HG03520 (cell line): ENCODE measurements at regions not wholly inside any gene's neighbourhood (a gene's known extent, or its start where the extent isn't known, plus 50 kb on each side); places are given as distances from the start of the nearest gene placed in this dataset.

Experiments
- ATAC-seq: cut with Tn5 transposase; IDR thresholded peaks from one replicate; pipeline ENCODE4 v1.9.1; 2021; ENCODE audit warnings: mild to moderate bottlenecking, moderate library complexity; ENCODE audit not compliant: unreplicated experiment

DNA sequence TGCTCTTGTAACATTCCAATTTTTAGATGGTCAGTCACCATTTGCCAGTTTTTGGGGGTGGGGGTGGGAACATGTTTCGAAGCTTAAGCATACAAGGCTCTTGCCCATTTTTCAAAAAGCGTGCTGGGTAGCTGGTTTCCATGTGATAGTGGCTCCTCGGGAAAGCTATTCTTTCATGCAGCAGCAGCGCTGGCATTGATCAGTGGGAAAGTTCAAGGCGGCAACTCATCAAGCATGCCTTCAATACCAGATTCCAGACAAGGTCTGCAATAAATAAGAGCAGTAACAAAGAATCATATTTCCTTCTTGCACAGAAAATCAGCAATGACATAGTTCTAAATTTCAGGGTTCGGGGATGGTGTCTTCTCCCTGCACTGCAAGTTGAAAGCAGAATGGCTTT, 133.5 kb upstream of the ONECUT1 start:
- no peak for ATAC-seq

DNA sequence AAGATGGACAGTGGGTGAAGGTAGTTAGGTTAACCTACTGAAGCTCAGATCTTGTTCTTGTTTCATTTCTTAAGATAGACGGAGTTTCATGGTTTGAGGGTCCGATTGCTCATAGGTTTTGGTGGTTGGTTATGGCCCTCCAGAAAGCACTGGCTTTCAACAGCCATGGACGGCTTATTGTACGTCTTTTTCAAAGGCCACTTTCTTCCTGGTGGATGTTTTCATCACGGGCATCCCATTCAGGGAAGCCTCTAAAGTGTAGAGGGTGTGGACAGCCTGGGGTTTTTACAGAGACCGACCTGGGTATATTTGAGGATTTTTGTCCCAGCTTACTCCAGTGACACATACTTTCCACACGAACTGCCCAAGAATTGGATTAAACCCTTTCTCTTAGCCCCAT, 132.7 kb upstream of the ONECUT1 start:
- no peak for ATAC-seq

- ATAC-seq = no peak
Observed at GRCh38 chr15:52912172-52912571, 122.0 kb upstream of the ONECUT1 start.

DNA sequence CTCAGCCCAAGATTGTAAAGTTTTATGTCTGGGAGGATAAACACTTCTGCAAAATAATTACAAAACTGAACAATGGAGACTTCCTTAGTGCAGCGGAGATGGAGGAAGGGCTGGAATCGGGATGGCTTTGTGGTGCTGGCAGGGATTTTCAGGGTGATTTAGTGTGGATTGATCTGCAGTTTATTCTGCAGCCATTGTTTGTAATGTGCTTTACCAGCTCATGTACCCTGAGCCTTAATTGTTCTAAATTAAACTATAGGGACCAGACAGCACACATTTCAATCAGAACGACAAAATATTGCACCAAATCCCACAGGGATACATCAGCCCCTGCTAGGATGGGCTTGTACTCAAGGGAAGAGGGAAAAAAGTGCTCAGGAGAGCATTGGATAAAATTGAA, 103.2 kb upstream of the ONECUT1 start:
- no peak for ATAC-seq

DNA sequence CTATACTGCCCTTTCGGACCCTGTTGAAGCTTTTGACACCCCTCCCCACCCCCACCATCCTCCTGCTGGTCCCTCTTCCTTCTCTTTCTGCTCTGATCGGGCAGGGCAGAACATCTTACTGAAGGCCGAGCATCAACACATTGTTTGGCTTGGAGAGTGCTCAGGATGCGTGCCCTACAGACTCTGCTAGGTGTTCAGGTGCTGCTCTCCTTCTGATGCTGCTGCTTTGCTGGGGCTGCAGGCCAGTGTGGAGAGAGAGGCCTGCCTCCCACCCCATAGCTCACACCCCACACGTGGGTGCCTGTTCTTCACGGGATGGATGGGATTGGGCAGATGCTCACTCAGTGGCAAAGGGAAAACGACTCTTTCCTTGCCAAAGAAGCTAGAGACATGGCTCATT, 89.8 kb upstream of the ONECUT1 start:
- ATAC-seq = no peak

GRCh38 chr15:52879145-52879544, 89.0 kb upstream of the ONECUT1 start:
- no peak for ATAC-seq

DNA sequence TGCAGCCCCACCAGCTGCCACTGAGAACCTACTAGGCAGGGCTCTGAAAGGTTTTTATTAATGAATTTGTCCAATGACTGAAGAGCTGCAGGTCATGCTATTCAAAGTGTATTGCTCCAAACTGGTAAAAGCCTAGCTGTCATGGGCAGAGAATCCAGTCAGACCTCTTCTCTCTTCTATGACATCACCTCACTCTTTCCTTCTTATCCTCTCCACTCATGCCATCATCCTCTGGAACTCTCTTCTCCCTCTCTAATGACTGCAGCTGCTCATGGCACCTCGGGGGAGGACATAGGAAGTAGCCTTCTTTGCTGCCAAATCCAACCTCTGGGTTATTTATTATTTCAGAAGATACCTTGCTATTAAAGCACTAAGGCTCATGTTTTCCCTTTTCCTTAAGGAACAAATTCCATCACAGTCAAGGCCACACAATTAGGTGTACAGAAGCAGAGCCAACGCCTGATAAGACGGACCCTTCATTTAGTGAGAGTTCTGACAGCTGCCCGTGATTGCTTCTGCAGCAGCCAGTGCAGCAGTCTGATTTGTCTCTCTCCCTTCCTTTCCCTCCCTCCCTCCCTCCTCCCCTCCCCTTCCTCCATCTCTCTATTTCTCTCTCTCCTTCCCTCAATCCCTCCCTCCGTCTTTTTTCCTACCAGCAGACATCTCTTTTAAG, 87.0 kb upstream of the ONECUT1 start:
- no peak for ATAC-seq

DNA sequence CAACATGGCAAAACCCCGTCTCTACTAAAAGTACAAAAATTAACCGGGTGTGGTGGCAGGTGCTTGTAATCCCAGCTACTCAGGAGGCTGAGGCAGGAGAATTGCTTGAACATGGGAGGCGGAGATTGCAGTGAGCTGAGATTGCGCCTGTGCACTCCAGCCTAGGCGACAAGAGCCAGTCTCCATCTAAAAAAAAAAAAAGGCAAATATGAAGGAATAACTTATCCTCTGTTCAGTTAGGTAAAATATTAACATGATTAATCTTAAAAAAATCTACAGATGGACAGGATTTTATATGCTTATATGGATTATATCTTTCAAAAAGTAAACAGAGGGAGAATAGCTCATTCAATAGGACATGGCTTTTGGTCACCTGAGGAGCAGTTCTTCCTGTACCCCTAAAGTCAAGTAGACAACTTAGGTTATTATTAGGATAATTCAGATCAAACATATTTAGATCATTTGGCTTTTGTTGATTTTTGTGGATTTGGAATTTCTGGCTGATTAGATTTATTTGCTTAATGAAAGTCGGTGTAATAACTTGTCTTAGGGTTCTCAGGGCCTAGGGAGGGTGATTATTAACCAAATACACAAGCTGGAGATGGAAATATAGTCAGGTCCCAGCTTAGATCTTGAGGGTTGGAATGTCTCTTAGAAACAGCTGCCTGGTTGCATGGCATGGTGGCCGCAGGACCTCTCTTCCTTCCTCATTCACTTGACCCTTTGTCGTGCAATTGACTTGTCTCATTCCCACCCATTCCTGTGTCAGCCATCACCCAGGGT, 82.1 kb upstream of the ONECUT1 start:
- no peak for ATAC-seq

GRCh38 chr15:52870015-52870414, 79.9 kb upstream of the ONECUT1 start:
- no peak for ATAC-seq

DNA sequence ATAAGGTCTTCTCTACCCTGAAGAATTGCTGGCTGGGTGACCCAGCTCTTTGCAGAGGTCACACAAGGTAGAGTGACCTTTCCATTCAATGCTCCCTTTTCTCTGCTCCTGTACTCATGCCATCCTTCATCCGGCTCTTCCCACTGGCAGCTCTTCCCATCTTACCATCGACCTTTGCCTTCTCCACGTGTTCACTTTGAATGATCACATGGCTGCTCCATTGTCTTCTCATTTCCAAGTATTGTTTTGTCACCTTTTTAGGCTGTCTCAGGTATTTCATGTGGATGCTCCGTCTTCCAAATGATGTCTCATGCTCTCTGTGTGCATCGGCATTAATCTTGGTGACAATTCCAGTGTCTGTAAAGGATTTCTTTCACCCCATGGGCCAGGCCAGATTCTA, 76.6 kb upstream of the ONECUT1 start:
- ATAC-seq = no peak

DNA sequence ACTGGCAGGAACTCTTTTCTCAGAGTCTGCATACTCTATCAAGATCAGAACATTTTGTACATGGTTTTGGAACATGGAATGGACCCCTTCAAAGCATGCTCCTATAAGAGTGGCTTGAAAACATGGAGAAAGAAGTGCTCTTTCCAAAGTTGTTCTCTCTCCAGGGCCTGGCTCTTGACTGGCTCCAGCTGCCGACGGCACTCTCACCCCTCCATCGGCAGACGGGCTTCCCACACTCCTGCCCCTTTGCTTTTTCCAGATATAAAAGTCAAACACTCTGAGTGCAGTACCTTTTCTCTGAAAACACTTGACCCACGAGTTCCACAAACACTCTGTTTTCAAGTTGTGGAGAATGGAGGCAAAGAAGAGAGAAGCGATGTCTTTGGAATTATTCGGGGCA, 72.5 kb upstream of the ONECUT1 start:
- no peak for ATAC-seq

- no peak for ATAC-seq
Observed at GRCh38 chr15:52858782-52859176, 68.6 kb upstream of the ONECUT1 start.

DNA sequence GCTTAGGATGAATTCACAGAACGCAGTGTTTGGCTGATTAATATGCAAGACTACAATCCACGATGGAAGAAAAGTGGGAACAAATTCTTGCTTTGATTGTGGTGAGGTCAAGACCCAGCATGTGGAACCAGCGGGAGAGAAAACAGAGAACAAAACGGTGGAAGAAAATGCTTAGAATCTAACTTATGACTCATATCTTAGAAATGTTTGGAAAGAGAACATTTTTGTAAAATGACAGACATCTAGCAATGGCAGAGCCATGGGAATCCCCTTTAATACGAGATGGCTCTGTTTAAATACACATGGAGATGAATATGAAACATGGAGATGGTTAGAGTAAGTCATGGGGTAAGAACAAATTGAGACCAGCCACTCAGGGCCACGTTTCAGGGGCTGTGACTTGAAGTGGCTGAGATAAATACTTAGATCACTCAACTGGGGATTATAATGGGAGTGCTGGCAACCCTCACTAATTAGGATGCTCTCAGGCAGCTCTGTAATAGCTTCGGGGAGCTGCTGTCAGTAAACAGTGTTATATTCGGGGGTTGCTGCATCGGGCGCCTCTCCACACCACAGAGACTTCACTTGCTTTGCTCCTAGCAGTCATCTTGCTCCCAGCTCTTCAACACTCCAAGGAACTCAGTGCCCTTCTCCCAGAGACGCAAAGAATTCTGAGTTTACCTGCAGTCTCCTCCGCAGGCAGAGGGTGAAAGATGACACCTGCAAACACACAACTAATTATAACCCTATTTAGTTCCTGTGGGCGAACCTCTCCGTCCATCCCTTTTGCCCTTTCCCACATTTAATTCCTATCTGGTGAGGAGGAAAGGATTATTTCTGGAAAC, 68.0 kb upstream of the ONECUT1 start:
- ATAC-seq = no peak

DNA sequence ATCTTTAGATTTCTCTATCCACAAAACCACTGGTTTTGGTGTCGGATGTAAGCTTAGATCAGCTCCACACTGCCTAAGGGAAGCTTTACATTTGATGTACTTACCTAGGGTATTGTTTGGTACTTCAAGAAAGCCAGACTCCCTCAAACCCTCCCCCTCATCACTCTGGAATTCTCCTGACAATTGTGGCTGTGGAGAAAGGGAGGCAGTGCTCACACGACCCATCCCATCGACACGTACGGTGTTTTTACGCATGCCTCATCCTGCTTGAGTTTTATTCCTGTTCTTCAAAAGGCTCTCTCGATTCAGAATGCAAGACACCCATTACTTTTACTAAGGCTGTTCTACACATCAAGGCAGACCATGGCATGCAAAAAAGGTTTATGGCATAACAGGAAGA, 67.3 kb upstream of the ONECUT1 start:
- no peak for ATAC-seq

DNA sequence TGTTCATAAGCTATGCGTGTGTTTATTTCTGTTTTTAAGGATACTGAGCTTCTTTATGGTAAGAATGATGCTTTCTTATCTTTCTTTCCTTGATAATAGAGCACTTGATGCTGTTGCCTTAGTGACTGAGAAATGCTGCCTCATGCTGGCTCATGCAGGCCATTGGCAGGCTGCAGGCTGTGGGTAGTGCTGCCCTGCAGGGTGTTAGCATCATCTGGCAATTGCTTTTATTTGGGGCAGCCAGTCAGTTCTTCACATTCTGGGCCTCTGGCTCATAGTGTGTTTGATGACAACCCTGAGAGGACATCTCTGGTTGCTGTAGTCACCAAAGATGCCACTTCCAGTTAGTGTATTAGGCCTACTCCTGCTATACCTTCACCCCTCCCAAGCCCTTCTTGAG, 66.2 kb upstream of the ONECUT1 start:
- ATAC-seq = no peak

GRCh38 chr15:52855157-52855556, 65.0 kb upstream of the ONECUT1 start:
- no peak for ATAC-seq

DNA sequence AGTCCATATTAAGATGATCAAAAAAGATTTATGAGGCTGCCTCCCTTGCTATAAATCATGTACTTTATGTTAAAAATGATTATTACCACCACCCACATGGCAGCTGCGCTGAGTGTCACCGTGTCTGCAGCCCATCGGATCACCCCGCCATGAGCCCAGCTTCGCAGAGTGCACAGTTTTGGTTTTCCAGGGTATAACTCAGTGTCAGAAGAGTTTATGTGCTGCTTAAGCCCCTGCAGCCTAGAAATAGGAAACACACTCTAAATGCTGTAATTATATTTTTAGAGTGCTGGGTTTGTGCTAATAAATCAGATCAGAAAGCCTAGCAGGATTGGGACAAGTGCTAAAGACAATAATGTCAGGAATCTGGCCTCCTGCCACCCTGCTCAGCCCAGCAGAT, 54.7 kb upstream of the ONECUT1 start:
- no peak for ATAC-seq
